ENCODE measurements at regions not wholly inside any gene's neighbourhood (a gene's known extent, or its start where the extent isn't known, plus 50 kb on each side); places are given as distances from the start of the nearest gene placed in this dataset.

DNA sequence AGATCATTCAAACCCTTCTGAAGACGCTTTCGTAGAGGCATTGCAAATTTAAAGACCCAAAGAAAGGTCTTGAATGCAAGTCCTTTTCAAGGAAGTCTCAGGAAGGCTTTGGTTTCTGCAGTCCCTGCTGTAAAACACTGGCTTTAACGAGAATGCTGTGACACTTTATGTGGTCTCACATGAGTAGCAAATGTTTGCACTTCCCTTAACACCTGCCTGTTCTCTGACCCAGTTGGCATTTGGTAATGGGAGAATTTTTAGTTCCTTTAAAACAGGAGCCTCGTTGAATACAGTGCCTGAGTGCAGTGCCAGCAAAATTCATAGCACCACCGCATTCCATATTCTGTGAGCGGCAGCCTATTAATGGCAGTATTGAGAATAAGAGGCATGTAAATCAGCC is 330.5 kb upstream of the PRKX start:
- no peak overlapping the region for H2AFZ ChIP-seq (ENCODE audit: control insufficient read depth, low read length)
- no peak overlapping the region for H3K27ac ChIP-seq (ENCODE audit: control insufficient read depth, insufficient read depth, low read length)
- no peak overlapping the region for H3K4me3 ChIP-seq (ENCODE audit: control insufficient read depth in 2 of 3, extremely low read depth in 1 of 3, insufficient read depth in 2 of 3, low read depth in 1 of 3, low read length in 3 of 3)
- no peaks in the 10 kb centered on the region for H3K36me3 ChIP-seq (ENCODE audit: control insufficient read depth in 2 of 2, extremely low read depth in 1 of 2, insufficient read depth in 2 of 2, low read length in 2 of 2)
- no peaks in the 10 kb centered on the region for H4K20me1 ChIP-seq (ENCODE audit: control insufficient read depth, extremely low read depth, insufficient read depth, low read length)
- H3K9me1 ChIP-seq (ENCODE audit: control insufficient read depth, extremely low read depth, insufficient read depth, low read length) = no peaks in the 10 kb centered on the region
- H3K27me3 ChIP-seq (ENCODE audit: control insufficient read depth, extremely low read depth, insufficient read depth, low read length) = no peaks in the 10 kb centered on the region
- no peak overlapping the region for H3K4me2 ChIP-seq (ENCODE audit: control insufficient read depth, extremely low read depth, insufficient read depth, low read depth, low read length)
- TF ChIP-seq, protein P1, sequence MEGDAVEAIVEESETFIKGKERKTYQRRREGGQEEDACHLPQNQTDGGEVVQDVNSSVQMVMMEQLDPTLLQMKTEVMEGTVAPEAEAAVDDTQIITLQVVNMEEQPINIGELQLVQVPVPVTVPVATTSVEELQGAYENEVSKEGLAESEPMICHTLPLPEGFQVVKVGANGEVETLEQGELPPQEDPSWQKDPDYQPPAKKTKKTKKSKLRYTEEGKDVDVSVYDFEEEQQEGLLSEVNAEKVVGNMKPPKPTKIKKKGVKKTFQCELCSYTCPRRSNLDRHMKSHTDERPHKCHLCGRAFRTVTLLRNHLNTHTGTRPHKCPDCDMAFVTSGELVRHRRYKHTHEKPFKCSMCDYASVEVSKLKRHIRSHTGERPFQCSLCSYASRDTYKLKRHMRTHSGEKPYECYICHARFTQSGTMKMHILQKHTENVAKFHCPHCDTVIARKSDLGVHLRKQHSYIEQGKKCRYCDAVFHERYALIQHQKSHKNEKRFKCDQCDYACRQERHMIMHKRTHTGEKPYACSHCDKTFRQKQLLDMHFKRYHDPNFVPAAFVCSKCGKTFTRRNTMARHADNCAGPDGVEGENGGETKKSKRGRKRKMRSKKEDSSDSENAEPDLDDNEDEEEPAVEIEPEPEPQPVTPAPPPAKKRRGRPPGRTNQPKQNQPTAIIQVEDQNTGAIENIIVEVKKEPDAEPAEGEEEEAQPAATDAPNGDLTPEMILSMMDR (optimal IDR thresholded peaks at IDR 0.05 in 1 of 3, IDR thresholded peaks at IDR 0.05 in 1 of 3, conservative IDR thresholded peaks at IDR 0.05 in 1 of 3; ENCODE audit: extremely low read depth in 1 of 3, insufficient read depth in 2 of 3, low read length in 3 of 3) = no peak
- DNase-seq (ENCODE audit: low read depth, low spot score) (no peak), FAIRE-seq (no peak)
- H3K4me1 ChIP-seq (ENCODE audit: control insufficient read depth, extremely low read depth, insufficient read depth, low read length) = no peaks in the 10 kb centered on the region
- H3K9me3 ChIP-seq (ENCODE audit: control insufficient read depth, low read depth, low read length) = no peaks in the 10 kb centered on the region
- dilution Hi-C loops (cut with MboI; ENCODE audit: extremely low pct_ligation_motif_present, low sequenced_read_pairs) = no loop called here
- no peak overlapping the region for H3K9ac ChIP-seq (ENCODE audit: control insufficient read depth, extremely low read depth, insufficient read depth, low read length)
- no peaks in the 10 kb centered on the region for H3K79me2 ChIP-seq (ENCODE audit: control insufficient read depth, insufficient read depth, low read length)

- Histone ChIP-seq H3K9me3 (ENCODE audit: control insufficient read depth, low read depth, low read length) (no peaks in the 10 kb centered on the region), H3K79me2 (ENCODE audit: control insufficient read depth, insufficient read depth, low read length) (no peaks in the 10 kb centered on the region), H3K4me3 (ENCODE audit: control insufficient read depth in 2 of 3, extremely low read depth in 1 of 3, insufficient read depth in 2 of 3, low read depth in 1 of 3, low read length in 3 of 3) (no peak overlapping the region), H3K9me1 (ENCODE audit: control insufficient read depth, extremely low read depth, insufficient read depth, low read length) (no peaks in the 10 kb centered on the region), H3K4me1 (ENCODE audit: control insufficient read depth, extremely low read depth, insufficient read depth, low read length) (no peaks in the 10 kb centered on the region), H2AFZ (ENCODE audit: control insufficient read depth, low read length) (no peak overlapping the region), H3K4me2 (ENCODE audit: control insufficient read depth, extremely low read depth, insufficient read depth, low read depth, low read length) (no peak overlapping the region), H3K9ac (ENCODE audit: control insufficient read depth, extremely low read depth, insufficient read depth, low read length) (no peak overlapping the region), H3K27ac (ENCODE audit: control insufficient read depth, insufficient read depth, low read length) (no peak overlapping the region), H3K36me3 (ENCODE audit: control insufficient read depth in 2 of 2, extremely low read depth in 1 of 2, insufficient read depth in 2 of 2, low read length in 2 of 2) (no peaks in the 10 kb centered on the region), H4K20me1 (ENCODE audit: control insufficient read depth, extremely low read depth, insufficient read depth, low read length) (no peaks in the 10 kb centered on the region), H3K27me3 (ENCODE audit: control insufficient read depth, extremely low read depth, insufficient read depth, low read length) (no peaks in the 10 kb centered on the region)
- no peak for TF ChIP-seq EZH2 (IDR thresholded peaks at IDR 0.05; ENCODE audit: low read length)
- TF ChIP-seq, protein P1 (optimal IDR thresholded peaks at IDR 0.05 in 1 of 3, IDR thresholded peaks at IDR 0.05 in 1 of 3, conservative IDR thresholded peaks at IDR 0.05 in 1 of 3; ENCODE audit: extremely low read depth in 1 of 3, insufficient read depth in 2 of 3, low read length in 3 of 3) = no peak
- FAIRE-seq (no peak), DNase-seq (ENCODE audit: low read depth, low spot score) (no peak)
- dilution Hi-C loops (cut with MboI; ENCODE audit: extremely low pct_ligation_motif_present, low sequenced_read_pairs) = no loop called here
These were observed 322.4 kb upstream of the PRKX start for GRCh38 chrX:4035874-4036273.
